ENCODE measurements at regions not wholly inside any gene's neighbourhood (a gene's known extent, or its start where the extent isn't known, plus 50 kb on each side); places are given as distances from the start of the nearest gene placed in this dataset.

DNA sequence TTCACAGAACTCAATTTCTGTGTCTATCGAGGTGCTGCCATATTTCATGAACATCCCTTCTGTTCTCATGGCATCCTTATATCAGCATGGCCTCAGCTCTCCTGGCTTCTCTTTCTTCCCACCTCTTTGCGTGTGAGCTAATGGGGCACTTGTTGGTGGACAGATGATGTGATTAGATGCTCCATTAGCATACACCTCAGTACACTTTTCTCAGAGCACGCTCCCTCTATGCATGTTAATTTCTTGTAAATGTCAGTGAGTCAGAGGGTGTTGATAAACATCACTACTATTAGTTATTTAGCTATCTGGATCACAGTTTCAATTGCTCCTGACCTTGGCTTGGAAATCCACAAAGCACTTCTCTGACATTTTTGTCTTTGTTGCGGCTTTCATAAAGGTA, 159.4 kb downstream of the CD8B2 start:
- Histone ChIP-seq H3K36me3 (ENCODE audit: insufficient read depth in 1 of 2, low read depth in 1 of 2) (no peaks in the 10 kb centered on the region), H3K9me3 (no peaks in the 10 kb centered on the region), H3K27ac (no peak overlapping the region), H3K4me1 (no peaks in the 10 kb centered on the region), H3K27me3 (ENCODE audit: insufficient read depth in 3 of 3, low read length in 2 of 3) (peaks cover 0 to 3% (median 0%) of the 10 kb centered on the region in 3 donors), H3K4me3 (no peak overlapping the region)
- 89 to 92% (median 90%) methylated on average over 4 of the region's 4 CpGs for WGBS, 3 donors
- DNase-seq (no peak), ATAC-seq (no peak)
- TF ChIP-seq CTCF (IDR thresholded peaks at IDR 0.05): no peak
- intact Hi-C loops (cut with DNase I): no loop called here

DNA sequence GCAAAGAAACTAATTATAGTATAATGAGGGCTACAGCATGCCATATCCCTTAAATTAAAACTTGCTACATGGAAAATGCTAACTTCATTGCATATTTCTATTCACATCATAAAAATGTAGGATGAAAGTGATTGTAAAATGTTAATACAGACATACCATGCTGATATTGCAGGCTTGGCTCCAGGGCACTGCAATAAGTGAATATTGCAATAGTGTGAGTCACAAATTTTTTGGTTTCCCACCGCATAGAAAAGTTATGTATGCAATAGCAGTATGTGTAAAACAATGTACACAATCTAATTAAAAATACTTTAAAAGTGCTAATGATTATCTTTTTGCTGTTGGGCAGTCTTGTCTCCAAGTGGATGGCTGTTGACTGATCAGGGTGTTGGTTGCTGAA, 162.1 kb downstream of the CD8B2 start:
- 88 to 97% (median 93%) methylated on average over 1 of the region's 1 CpG for WGBS, 3 donors
- no peak for TF ChIP-seq CTCF (IDR thresholded peaks at IDR 0.05)
- intact Hi-C loops (cut with DNase I): no loop called here
- DNase-seq (no peak), ATAC-seq (no peak)
- H3K4me3 ChIP-seq: no peak overlapping the region
- no peak overlapping the region for H3K27ac ChIP-seq
- no peaks in the 10 kb centered on the region for H3K4me1 ChIP-seq
- H3K36me3 ChIP-seq (ENCODE audit: insufficient read depth in 1 of 2, low read depth in 1 of 2): no peaks in the 10 kb centered on the region
- peaks cover 0 to 3% (median 0%) of the 10 kb centered on the region in 3 donors for H3K27me3 ChIP-seq (ENCODE audit: insufficient read depth in 3 of 3, low read length in 2 of 3)
- H3K9me3 ChIP-seq: no peaks in the 10 kb centered on the region

DNA sequence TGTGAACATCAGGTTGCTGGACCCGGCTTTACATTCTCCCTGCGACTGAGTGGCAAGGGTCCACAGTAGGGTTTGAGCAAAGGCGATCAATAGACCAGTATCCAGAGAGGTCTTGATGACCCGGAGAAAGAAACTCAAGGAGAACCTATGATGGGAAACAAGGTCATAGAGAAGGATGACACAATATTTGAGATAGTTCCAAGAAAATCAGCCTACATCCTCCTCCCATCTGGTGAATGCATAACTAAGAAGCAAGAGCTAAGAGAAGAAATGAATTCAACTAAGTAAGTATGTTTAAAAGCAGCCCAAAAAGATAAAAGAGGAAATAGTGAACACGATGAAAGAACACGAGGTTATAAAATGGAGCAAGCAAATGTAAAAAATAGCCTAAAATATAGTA, 166.3 kb downstream of the CD8B2 start:
- H3K4me1 ChIP-seq: no peaks in the 10 kb centered on the region
- no peak overlapping the region for H3K4me3 ChIP-seq
- H3K27me3 ChIP-seq (ENCODE audit: insufficient read depth in 3 of 3, low read length in 2 of 3): peaks cover 0 to 3% (median 0%) of the 10 kb centered on the region in 3 donors
- intact Hi-C loops (cut with DNase I): no loop called here
- peaks cover 4% of the 10 kb centered on the region for H3K9me3 ChIP-seq
- no peak for TF ChIP-seq CTCF (IDR thresholded peaks at IDR 0.05)
- no peak for DNase-seq
- no peak for ATAC-seq
- no peak overlapping the region for H3K27ac ChIP-seq
- H3K36me3 ChIP-seq (ENCODE audit: insufficient read depth in 1 of 2, low read depth in 1 of 2): no peaks in the 10 kb centered on the region
- 80 to 83% (median 81%) methylated on average over 6 of the region's 6 CpGs for WGBS, 3 donors

GRCh38 chr2:106658616-106659015, 171.5 kb downstream of the CD8B2 start:
- Histone ChIP-seq H3K9me3 (peaks cover 4% of the 10 kb centered on the region), H3K27ac (no peak overlapping the region), H3K4me1 (no peaks in the 10 kb centered on the region), H3K4me3 (no peak overlapping the region), H3K36me3 (ENCODE audit: insufficient read depth in 1 of 2, low read depth in 1 of 2) (no peaks in the 10 kb centered on the region), H3K27me3 (ENCODE audit: insufficient read depth in 3 of 3, low read length in 2 of 3) (no peaks in the 10 kb centered on the region)
- ATAC-seq (no peak), DNase-seq (no peak)
- no peak for TF ChIP-seq CTCF (IDR thresholded peaks at IDR 0.05)
- intact Hi-C loops (cut with DNase I): no loop called here
- WGBS, 3 donors: 81 to 91% (median 87%) methylated on average over 4 of the region's 4 CpGs

DNA sequence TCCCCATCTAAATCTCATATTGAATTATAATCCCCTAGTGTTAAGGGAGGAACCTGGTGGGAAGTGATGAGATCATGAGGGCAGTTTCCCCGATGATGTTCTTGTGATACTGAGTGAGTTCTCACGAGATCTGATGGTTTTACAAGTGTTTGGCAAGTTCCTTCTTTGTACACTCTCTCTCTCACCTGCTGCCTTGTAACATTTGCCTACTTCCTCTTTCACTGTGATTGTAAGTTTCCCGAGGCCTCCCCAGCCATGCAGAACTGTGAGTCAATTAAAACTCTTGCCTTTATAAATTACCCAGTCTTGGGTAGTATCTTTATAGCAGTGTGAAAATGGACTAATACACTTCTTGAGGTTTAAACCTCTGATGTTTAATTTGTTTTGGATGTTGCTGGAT, 177.5 kb downstream of the CD8B2 start:
- TF ChIP-seq CTCF (IDR thresholded peaks at IDR 0.05): no peak
- Histone ChIP-seq H3K27ac (no peak overlapping the region), H3K4me3 (no peak overlapping the region), H3K36me3 (ENCODE audit: insufficient read depth in 1 of 2, low read depth in 1 of 2) (no peaks in the 10 kb centered on the region), H3K9me3 (no peaks in the 10 kb centered on the region), H3K27me3 (ENCODE audit: insufficient read depth in 3 of 3, low read length in 2 of 3) (no peaks in the 10 kb centered on the region), H3K4me1 (no peaks in the 10 kb centered on the region)
- WGBS, 3 donors: 67 to 75% (median 69%) methylated on average over 3 of the region's 3 CpGs
- DNase-seq: no peak
- intact Hi-C loops (cut with DNase I): no loop called here
- ATAC-seq: no peak

Measured in psoas muscle (tissue), 7 donors.